Endodermal cell (in vitro differentiated cells): ENCODE measurements at regions not wholly inside any gene's neighbourhood (a gene's known extent, or its start where the extent isn't known, plus 50 kb on each side); places are given as distances from the start of the nearest gene placed in this dataset.
A peak's percentile ranks its signal among the peaks of the same experiment; 100 is the strongest.

Experiments used
- DNase-seq: peaks from one replicate; pipeline ENCODE4 v3.0.0-alpha.2; 2017
- H3K27ac ChIP-seq: 2 replicates; pipeline ENCODE4 v1.5.1; 2013; ENCODE audit warnings: mild to moderate bottlenecking, low read depth, low read length, moderate library complexity
- H3K27me3 ChIP-seq: 2 replicates; pipeline ENCODE4 v1.6.1; 2013; ENCODE audit warnings: mild to moderate bottlenecking, low read length, moderate library complexity; ENCODE audit not compliant: insufficient read depth, control insufficient read depth, poor library complexity, severe bottlenecking
- H3K36me3 ChIP-seq: 2 replicates; pipeline ENCODE4 v1.7.0; 2013; ENCODE audit warnings: mild to moderate bottlenecking, low read length, moderate library complexity; ENCODE audit not compliant: control insufficient read depth, insufficient read depth
- H3K4me1 ChIP-seq: one replicate; pipeline ENCODE4 v1.7.0; 2013; ENCODE audit warnings: low read length; ENCODE audit not compliant: control insufficient read depth, insufficient read depth
- H3K4me3 ChIP-seq: 2 replicates; pipeline ENCODE4 v1.5.1; 2013; ENCODE audit warnings: mild to moderate bottlenecking, low read length, moderate library complexity
- H3K9ac ChIP-seq: 2 replicates; pipeline ENCODE4 v1.6.1; 2013; ENCODE audit warnings: mild to moderate bottlenecking, low read length, moderate library complexity; ENCODE audit not compliant: poor library complexity, severe bottlenecking; ENCODE audit errors: extremely low read depth
- H3K9me3 ChIP-seq: 2 replicates; pipeline ENCODE4 v1.6.1; 2013; ENCODE audit warnings: mild to moderate bottlenecking, low read length, moderate library complexity; ENCODE audit not compliant: control insufficient read depth
- H3K27ac Mint-ChIP-seq: 2 replicates; pipeline ENCODE4 v1.8.0; 2020; ENCODE audit warnings: mixed read lengths
- H3K27me3 Mint-ChIP-seq: 2 replicates; pipeline ENCODE4 v1.8.0; 2021; ENCODE audit warnings: mild to moderate bottlenecking, mixed read lengths; ENCODE audit not compliant: insufficient read depth
- H3K36me3 Mint-ChIP-seq: 2 replicates; pipeline ENCODE4 v1.8.0; 2020; ENCODE audit warnings: low read depth, mixed read lengths
- H3K4me1 Mint-ChIP-seq: 2 replicates; pipeline ENCODE4 v1.8.0; 2020; ENCODE audit warnings: mixed read lengths
- H3K4me3 Mint-ChIP-seq: 2 replicates; pipeline ENCODE4 v1.8.0; 2020; ENCODE audit warnings: mild to moderate bottlenecking, moderate library complexity, mixed read lengths
- H3K9me3 Mint-ChIP-seq: 2 replicates; pipeline ENCODE4 v1.8.0; 2020; ENCODE audit warnings: mild to moderate bottlenecking, mixed read lengths
- WGBS, 2 experiments: methylation state at CpG; one replicate each; pipeline versions ENCODE4 v1.1.5 to v1.1.7; 2013; ENCODE audit warnings: missing lambda C conversion rate in 2 of 2, mixed read lengths in 1 of 2; ENCODE audit not compliant: insufficient coverage in 1 of 2, insufficient read length in 1 of 2; 5-methylcytosine and 5-hydroxymethylcytosine counted together
- TF ChIP-seq, protein P1 (sequence below): fragments of 200-600 bp; sonication (generic); conservative IDR thresholded peaks from 2 replicates; pipeline ENCODE4 v1.5.0; 2021; ENCODE audit warnings: antibody characterized with exemption, mild to moderate bottlenecking

DNA sequence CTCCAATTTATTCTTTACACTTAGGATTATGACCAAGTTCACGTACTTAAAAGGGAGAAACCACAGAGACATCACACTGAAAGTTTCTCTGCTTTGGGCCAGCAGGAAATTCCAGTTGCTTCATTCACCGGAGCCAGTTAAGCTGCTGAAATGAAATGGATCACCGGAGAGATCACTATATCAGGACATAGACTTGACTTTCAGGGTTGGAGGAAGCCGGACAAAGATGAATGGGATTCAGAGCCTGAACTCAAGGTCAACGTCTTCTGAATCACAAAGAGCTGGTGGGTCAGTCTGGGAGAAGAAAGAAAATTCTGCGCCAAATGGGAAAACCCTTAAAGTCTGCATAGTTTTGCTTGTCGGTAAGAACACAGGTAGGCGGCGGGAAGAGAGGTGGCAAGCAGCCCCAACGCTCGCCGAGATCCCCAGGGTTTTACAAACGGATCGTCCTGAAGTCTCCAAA is 81.9 kb upstream of the CCDC28A start:
- peak overlapping the region; percentile 85 for H3K4me3 Mint-ChIP-seq
- peaks cover 4% of the 10 kb centered on the region for H3K36me3 ChIP-seq
- H3K36me3 Mint-ChIP-seq, result no peaks in the 10 kb centered on the region
- H3K27ac Mint-ChIP-seq, result peak overlapping the region; percentile 81
- no peaks in the 10 kb centered on the region for H3K9me3 Mint-ChIP-seq
- peaks cover 12% of the 10 kb centered on the region for H3K27me3 Mint-ChIP-seq
- no peaks in the 10 kb centered on the region for H3K4me1 ChIP-seq
- TF ChIP-seq, protein P1, sequence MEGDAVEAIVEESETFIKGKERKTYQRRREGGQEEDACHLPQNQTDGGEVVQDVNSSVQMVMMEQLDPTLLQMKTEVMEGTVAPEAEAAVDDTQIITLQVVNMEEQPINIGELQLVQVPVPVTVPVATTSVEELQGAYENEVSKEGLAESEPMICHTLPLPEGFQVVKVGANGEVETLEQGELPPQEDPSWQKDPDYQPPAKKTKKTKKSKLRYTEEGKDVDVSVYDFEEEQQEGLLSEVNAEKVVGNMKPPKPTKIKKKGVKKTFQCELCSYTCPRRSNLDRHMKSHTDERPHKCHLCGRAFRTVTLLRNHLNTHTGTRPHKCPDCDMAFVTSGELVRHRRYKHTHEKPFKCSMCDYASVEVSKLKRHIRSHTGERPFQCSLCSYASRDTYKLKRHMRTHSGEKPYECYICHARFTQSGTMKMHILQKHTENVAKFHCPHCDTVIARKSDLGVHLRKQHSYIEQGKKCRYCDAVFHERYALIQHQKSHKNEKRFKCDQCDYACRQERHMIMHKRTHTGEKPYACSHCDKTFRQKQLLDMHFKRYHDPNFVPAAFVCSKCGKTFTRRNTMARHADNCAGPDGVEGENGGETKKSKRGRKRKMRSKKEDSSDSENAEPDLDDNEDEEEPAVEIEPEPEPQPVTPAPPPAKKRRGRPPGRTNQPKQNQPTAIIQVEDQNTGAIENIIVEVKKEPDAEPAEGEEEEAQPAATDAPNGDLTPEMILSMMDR, result no peak
- DNase-seq, result no peak
- peaks cover 6% of the 10 kb centered on the region for H3K4me1 Mint-ChIP-seq
- H3K9ac ChIP-seq, result peak overlapping the region; percentile 61
- H3K27me3 ChIP-seq, result no peaks in the 10 kb centered on the region
- 11 to 29% methylated on average over 8 to 14 of the region's 14 CpGs for WGBS, 2 experiments
- H3K9me3 ChIP-seq, result peaks cover 14% of the 10 kb centered on the region
- peak overlapping the region; percentile 92 for H3K4me3 ChIP-seq
- no peak overlapping the region for H3K27ac ChIP-seq

DNA sequence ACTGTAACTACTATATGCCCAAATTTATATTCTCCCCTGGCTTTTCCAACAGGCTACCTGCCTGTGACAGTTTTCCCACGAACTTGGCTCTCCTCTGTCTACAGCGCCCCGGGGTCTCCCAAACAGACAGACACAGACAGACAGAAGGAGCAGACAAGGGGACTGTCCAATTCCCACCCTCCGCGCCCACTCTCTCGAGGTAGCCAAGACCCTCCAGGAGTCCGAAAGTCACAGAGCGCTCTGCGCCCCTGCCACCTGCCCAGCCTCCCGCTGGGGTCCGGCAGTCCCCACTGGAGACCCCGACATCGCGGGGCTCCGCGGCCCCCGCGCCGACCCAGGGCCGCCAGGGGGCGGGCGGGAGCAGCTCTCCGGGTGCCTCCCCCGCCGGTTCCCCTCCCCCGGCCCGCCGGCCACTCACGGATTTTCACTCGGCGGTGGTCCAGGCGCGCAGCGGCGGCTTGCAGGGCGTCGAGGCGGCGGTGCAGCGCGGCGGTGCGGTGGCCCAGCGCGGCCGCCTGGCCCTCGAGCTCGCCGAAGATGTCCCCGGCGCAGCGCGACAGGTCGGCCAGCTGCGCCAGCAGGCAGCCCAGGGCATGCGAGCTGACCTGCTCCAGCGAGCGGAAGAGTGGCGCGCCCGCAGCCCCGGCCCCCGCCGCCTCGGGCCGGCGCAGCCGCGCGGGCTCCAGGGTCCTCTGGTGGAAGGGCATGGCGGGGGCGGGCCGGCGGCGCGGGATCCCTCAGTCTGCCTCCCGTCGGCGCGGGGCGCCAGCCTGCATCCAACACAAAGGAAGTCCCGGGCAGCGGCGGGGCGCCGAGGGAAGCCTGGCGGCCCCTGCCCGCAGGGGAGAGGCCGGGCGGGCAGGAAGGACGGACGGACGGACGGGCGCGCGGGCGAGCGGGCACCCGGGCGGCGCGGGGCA is 81.3 kb upstream of the CCDC28A start:
- no peaks in the 10 kb centered on the region for H3K36me3 Mint-ChIP-seq
- peak overlapping the region; percentile 72 for H3K27ac ChIP-seq

DNA sequence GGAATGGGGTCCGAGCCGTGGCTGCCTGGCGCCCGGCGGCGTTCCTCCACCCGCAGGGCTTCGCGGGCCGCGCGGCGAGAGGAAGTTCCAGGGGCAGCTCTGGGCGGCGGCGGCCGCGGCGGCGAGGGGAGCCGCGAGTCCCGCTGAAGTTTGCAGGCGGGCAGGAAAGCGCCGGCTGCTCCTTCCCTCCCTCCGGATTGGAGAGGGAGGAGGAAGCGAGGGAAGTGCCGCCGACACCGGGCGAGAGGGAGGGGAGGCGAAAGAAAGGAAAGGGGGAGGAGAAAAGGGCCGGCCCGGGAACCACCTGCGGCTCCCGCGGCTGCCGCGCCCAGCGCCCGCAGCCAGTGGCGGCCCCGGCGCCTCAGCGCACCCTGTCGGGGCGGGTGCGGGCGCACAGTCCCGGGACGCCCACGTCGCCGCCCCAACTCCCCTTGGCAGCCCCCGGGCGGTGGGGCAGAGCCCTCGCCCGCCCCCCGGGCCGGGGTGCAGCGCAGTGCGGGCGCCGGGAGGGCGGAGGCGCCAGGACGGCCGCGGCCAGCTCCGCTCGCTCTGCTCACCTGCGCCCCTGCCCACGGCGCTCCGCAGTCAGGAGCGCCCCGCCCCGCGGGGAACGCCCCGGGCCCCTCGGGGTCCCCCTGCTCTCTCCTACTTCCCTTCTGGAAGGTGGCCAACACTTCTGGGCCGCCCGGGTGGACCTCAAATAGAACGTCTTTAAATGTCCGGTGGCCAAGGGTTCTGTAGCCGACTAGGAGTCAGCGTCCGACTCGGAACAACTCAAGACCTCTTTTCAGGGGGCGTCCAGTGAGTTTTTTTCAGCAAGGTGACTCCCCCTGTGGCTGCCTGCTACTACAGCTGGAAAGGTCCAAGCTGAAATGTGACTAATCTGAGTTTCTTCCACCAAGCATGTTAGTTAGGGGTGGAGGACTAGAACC is 80.3 kb upstream of the CCDC28A start:
- DNase-seq, result peak; percentile 91
- no peaks in the 10 kb centered on the region for H3K27me3 ChIP-seq
- WGBS, 2 experiments, result 1% methylated on average over 25 to 92 of the region's 92 CpGs
- peaks cover 14% of the 10 kb centered on the region for H3K9me3 ChIP-seq
- TF ChIP-seq, protein P1, result peak; percentile 40
- peak overlapping the region; percentile 85 for H3K4me3 Mint-ChIP-seq
- H3K27ac ChIP-seq, result peak overlapping the region; percentile 72
- H3K4me1 Mint-ChIP-seq, result peaks cover 6% of the 10 kb centered on the region
- H3K27me3 Mint-ChIP-seq, result peaks cover 12% of the 10 kb centered on the region
- H3K36me3 Mint-ChIP-seq, result no peaks in the 10 kb centered on the region
- no peaks in the 10 kb centered on the region for H3K9me3 Mint-ChIP-seq
- H3K9ac ChIP-seq, result peak overlapping the region; percentile 61
- peak overlapping the region; percentile 92 for H3K4me3 ChIP-seq
- H3K4me1 ChIP-seq, result no peaks in the 10 kb centered on the region
- H3K27ac Mint-ChIP-seq, result peak overlapping the region; percentile 88
- H3K36me3 ChIP-seq, result peaks cover 4% of the 10 kb centered on the region

More for the DNA sequence above, 81.3 kb upstream of the CCDC28A start:
- Histone ChIP-seq H3K9ac (peak overlapping the region; percentile 61), H3K27me3 (no peaks in the 10 kb centered on the region), H3K9me3 (peaks cover 14% of the 10 kb centered on the region), H3K36me3 (peaks cover 4% of the 10 kb centered on the region), H3K4me1 (no peaks in the 10 kb centered on the region), H3K4me3 (peak overlapping the region; percentile 92)
- WGBS, 2 experiments, result 0% methylated on average over 34 to 103 of the region's 103 CpGs
- peaks cover 12% of the 10 kb centered on the region for H3K27me3 Mint-ChIP-seq
- DNase-seq, result peak; percentile 87
- peak overlapping the region; percentile 81 for H3K27ac Mint-ChIP-seq
- H3K9me3 Mint-ChIP-seq, result no peaks in the 10 kb centered on the region
- TF ChIP-seq, protein P1, result peak; percentile 99
- peaks cover 6% of the 10 kb centered on the region for H3K4me1 Mint-ChIP-seq
- H3K4me3 Mint-ChIP-seq, result peak overlapping the region; percentile 85
